ENCODE measurements at regions not wholly inside any gene's neighbourhood (a gene's known extent, or its start where the extent isn't known, plus 50 kb on each side); places are given as distances from the start of the nearest gene placed in this dataset.
"Not testable (repeated sequence)": the region's sequence is repeated elsewhere in the genome, so short reads cannot be mapped to it uniquely, and the experiment has no call there.

DNA sequence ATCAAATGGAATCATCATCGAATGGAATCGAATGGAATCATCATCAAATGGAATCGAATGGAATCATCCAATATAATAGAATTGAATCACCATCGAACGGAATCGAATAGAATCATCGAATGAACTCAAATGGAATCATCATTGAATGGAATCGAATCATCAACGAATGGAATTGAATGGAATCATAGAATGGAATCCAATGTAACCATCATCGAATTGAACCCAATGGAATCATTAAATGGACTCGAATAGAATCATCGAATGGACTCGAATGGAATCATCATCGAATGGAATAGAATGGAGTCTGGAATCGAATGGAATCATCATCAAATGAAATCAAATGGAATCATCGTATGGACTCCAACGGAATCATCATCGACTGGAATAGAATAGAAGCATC, 227.0 kb downstream of the SHCBP1 start:
- not testable (repeated sequence) for TF ChIP-seq EZH2 (IDR thresholded peaks at IDR 0.05; ENCODE audit: low read length, unreplicated experiment); EZH2phosphoT487 (IDR thresholded peaks at IDR 0.05; ENCODE audit: borderline replicate concordance, low read length)
- TF ChIP-seq, protein P1, sequence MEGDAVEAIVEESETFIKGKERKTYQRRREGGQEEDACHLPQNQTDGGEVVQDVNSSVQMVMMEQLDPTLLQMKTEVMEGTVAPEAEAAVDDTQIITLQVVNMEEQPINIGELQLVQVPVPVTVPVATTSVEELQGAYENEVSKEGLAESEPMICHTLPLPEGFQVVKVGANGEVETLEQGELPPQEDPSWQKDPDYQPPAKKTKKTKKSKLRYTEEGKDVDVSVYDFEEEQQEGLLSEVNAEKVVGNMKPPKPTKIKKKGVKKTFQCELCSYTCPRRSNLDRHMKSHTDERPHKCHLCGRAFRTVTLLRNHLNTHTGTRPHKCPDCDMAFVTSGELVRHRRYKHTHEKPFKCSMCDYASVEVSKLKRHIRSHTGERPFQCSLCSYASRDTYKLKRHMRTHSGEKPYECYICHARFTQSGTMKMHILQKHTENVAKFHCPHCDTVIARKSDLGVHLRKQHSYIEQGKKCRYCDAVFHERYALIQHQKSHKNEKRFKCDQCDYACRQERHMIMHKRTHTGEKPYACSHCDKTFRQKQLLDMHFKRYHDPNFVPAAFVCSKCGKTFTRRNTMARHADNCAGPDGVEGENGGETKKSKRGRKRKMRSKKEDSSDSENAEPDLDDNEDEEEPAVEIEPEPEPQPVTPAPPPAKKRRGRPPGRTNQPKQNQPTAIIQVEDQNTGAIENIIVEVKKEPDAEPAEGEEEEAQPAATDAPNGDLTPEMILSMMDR (conservative IDR thresholded peaks at IDR 0.05; ENCODE audit: low read depth, low read length), result not testable (repeated sequence)
